ENCODE measurements at regions not wholly inside any gene's neighbourhood (a gene's known extent, or its start where the extent isn't known, plus 50 kb on each side); places are given as distances from the start of the nearest gene placed in this dataset.

DNA sequence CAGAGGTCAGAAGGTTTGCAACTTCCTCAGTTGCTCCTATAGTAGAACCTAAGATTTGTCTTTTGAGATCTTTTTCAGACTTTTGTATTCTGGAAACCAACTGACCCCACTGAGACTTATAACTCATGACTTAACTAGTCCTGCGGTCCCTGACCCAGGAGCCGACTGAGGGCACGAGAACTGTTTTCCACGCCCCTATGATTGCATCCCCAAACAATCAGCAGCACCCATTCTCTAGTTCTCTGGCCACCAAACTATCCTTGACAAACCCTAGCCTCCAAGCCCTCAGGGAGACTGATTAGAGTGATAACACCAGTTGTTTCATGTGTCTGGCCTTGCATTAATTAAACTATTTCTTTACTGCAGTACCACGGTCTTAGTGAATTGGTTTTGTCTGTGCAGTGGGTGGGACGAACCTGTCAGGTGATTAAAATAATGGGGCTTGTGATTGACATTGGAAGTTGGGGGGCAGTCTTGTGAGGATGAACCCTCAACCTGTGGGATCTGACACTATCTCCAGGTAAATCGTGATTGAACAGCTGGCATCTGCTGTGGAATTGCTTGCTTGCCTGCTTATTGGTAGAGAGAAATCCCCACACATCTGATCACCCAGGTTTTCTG is 95.7 kb downstream of the B3GNT2 start:
- no peak overlapping the region for H3K27ac Mint-ChIP-seq

GRCh38 chr2:62291052-62291451 is 95.1 kb downstream of the B3GNT2 start:
- peaks cover 10% of the 10 kb centered on the region for H3K4me1 Mint-ChIP-seq
- peaks cover 2% of the 10 kb centered on the region for H3K27me3 Mint-ChIP-seq
- ATAC-seq (ENCODE audit: low read depth) (no peak), DNase-seq (no peak)
- POLR2A ChIA-PET: no interaction called here
- CTCF ChIA-PET: no interaction called here
- no peak overlapping the region for H3K27ac Mint-ChIP-seq
- peaks cover 4% of the 10 kb centered on the region for H3K9me3 Mint-ChIP-seq
- H3K4me3 Mint-ChIP-seq: no peak overlapping the region
- intact Hi-C loops (cut with micrococcal nuclease): no loop called here
- TF ChIP-seq, protein P1, sequence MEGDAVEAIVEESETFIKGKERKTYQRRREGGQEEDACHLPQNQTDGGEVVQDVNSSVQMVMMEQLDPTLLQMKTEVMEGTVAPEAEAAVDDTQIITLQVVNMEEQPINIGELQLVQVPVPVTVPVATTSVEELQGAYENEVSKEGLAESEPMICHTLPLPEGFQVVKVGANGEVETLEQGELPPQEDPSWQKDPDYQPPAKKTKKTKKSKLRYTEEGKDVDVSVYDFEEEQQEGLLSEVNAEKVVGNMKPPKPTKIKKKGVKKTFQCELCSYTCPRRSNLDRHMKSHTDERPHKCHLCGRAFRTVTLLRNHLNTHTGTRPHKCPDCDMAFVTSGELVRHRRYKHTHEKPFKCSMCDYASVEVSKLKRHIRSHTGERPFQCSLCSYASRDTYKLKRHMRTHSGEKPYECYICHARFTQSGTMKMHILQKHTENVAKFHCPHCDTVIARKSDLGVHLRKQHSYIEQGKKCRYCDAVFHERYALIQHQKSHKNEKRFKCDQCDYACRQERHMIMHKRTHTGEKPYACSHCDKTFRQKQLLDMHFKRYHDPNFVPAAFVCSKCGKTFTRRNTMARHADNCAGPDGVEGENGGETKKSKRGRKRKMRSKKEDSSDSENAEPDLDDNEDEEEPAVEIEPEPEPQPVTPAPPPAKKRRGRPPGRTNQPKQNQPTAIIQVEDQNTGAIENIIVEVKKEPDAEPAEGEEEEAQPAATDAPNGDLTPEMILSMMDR (IDR thresholded peaks at IDR 0.05): no peak
- no peaks in the 10 kb centered on the region for H3K36me3 Mint-ChIP-seq (ENCODE audit: low read depth)

More for the DNA sequence above, 95.7 kb downstream of the B3GNT2 start:
- Mint-ChIP-seq H3K36me3 (ENCODE audit: low read depth) (no peaks in the 10 kb centered on the region), H3K27me3 (peaks cover 2% of the 10 kb centered on the region), H3K4me3 (no peak overlapping the region), H3K4me1 (peaks cover 10% of the 10 kb centered on the region), H3K9me3 (peaks cover 1% of the 10 kb centered on the region)
- TF ChIP-seq, protein P1 (IDR thresholded peaks at IDR 0.05): no peak
- intact Hi-C loops (cut with micrococcal nuclease): no loop called here
- no peak for ATAC-seq (ENCODE audit: low read depth)
- DNase-seq: no peak
- POLR2A ChIA-PET: no interaction called here
- CTCF ChIA-PET: no interaction called here

- DNase-seq (no peak), ATAC-seq (ENCODE audit: low read depth) (no peak)
- Mint-ChIP-seq H3K27me3 (peaks cover 2% of the 10 kb centered on the region), H3K36me3 (ENCODE audit: low read depth) (no peaks in the 10 kb centered on the region), H3K4me3 (no peak overlapping the region), H3K27ac (no peak overlapping the region), H3K9me3 (peaks cover 10% of the 10 kb centered on the region), H3K4me1 (peaks cover 4% of the 10 kb centered on the region)
- intact Hi-C loops (cut with micrococcal nuclease): no loop called here
- TF ChIP-seq, protein P1 (IDR thresholded peaks at IDR 0.05): no peak
- POLR2A ChIA-PET: interaction anchor here (0.5 kb wide), 1 partner anchor 240 kb away, joined by 4 read pairs; no protein-coding TSS in a partner anchor
- CTCF ChIA-PET: no interaction called here
Observed at GRCh38 chr2:62287899-62288880, 92.3 kb downstream of the B3GNT2 start.

- H3K9me3 Mint-ChIP-seq: peaks cover 10% of the 10 kb centered on the region
- H3K27ac Mint-ChIP-seq: no peak overlapping the region
- ChIA-PET CTCF (no interaction called here), POLR2A (no interaction called here)
- H3K4me3 Mint-ChIP-seq: no peak overlapping the region
- no peak for ATAC-seq (ENCODE audit: low read depth)
- H3K4me1 Mint-ChIP-seq: peaks cover 3% of the 10 kb centered on the region
- no peak for DNase-seq
- H3K36me3 Mint-ChIP-seq (ENCODE audit: low read depth): no peaks in the 10 kb centered on the region
- H3K27me3 Mint-ChIP-seq: peaks cover 2% of the 10 kb centered on the region
- intact Hi-C loops (cut with micrococcal nuclease): no loop called here
- TF ChIP-seq, protein P1 (IDR thresholded peaks at IDR 0.05): no peak
Observed at GRCh38 chr2:62287282-62287681, 91.4 kb downstream of the B3GNT2 start.

- H3K4me1 Mint-ChIP-seq: peaks cover 3% of the 10 kb centered on the region
- H3K36me3 Mint-ChIP-seq (ENCODE audit: low read depth): no peaks in the 10 kb centered on the region
- H3K4me3 Mint-ChIP-seq: no peak overlapping the region
- DNase-seq (no peak), ATAC-seq (ENCODE audit: low read depth) (no peak)
- ChIA-PET POLR2A (no interaction called here), CTCF (no interaction called here)
- peaks cover 10% of the 10 kb centered on the region for H3K9me3 Mint-ChIP-seq
- no peak overlapping the region for H3K27ac Mint-ChIP-seq
- intact Hi-C loops (cut with micrococcal nuclease): no loop called here
- H3K27me3 Mint-ChIP-seq: peaks cover 2% of the 10 kb centered on the region
- TF ChIP-seq, protein P1 (IDR thresholded peaks at IDR 0.05): no peak
Observed at GRCh38 chr2:62286089-62286785, 90.3 kb downstream of the B3GNT2 start.

All from activated B cell treated with CpG ODN at 0.5 μM for 24 hours (primary cell).